HG03139 (cell line): ENCODE measurements at regions not wholly inside any gene's neighbourhood (a gene's known extent, or its start where the extent isn't known, plus 50 kb on each side); places are given as distances from the start of the nearest gene placed in this dataset.
"Not testable (repeated sequence)": the region's sequence is repeated elsewhere in the genome, so short reads cannot be mapped to it uniquely, and the experiment has no call there.

Source experiments
- ATAC-seq: cut with Tn5 transposase; IDR thresholded peaks from one replicate; pipeline ENCODE4 v1.9.1; 2021; ENCODE audit not compliant: unreplicated experiment

DNA sequence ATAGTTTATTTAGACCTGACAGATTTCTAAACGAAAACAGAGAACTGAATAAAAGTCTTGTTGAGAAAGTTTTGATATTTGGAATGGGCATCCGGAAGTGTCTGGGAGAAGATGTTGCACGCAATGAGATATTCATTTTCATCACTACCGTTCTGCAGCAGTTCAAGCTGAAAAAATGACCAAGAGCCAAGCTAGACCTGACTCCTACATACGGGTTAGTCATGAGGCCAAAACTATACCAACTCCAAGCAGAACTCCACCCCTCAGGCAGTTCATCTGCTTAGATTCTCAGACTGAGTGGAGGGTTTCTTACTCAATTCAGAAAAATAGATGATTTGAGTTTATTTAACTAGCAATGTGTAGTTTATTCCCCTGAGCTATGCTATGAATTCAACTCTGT is 95.4 kb upstream of the ANXA1 start:
- ATAC-seq = no peak

DNA sequence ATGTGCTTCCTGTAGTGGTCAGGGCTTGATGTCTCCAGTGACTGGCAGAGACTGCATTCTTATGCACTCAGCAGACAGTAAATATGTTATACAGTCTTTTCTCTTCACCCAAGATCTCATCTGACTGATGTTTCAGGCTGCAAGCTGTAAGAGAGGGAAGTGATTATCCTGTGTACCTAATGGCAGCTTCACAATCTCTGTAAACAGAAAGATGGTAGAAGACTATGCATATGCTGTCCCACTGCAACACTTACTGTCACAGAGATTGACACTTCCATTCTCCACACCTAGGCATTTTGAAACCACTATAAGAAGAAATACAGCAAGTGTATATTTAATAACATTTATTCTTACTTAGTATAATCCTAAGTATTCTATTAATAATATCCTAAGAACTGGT is 97.6 kb upstream of the ANXA1 start:
- ATAC-seq = no peak

DNA sequence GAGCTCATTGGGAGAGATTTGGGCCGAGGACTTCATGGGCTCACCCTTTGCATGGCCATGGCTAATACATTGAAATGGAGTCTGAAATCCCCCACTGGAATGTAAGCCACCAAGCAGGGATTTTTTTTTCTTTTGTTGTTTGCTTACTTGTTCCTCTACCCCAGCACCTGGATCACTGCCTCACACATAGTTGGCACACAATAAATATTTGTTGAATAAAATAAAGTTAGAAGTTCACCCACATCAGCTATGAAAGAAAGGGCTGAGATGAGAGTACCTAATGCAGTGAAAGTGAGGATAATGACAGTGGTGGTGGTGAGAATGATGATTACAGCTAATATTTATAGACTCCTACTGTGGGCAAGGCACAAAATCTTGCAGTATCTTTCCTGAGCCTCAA is 98.1 kb upstream of the ANXA1 start:
- no peak for ATAC-seq

DNA sequence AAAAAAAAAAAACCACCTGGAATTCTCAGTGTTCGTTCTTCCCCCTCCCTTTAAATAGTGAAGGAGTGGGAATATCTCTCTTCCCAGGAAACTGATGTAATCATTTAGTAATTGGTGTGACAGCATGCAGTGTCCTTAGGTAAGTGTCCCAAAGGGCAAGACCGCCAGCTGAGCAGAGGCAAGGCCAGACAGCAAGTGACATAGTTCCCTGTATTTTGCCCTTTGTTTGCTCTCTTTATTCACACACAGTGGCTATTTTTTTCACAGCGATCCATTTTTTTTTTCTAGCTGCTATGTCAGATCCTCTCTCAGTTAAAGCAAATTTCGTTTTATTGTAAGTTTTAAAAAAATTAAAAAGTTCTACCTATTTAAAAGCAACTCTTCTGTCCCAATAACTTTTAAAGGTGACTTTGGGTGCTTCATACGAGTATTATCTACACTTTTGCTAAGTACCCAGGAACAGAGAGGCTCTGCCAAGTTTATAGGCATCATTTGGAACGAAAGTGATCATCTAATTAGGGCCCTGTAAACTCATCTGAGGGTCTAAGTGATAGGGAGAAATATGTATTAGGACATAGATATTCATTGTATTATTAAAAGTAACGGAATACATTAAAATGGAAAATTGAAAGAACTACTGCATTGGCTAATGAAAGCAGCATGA is 98.2 kb upstream of the ALDH1A1 start:
- ATAC-seq = no peak

DNA sequence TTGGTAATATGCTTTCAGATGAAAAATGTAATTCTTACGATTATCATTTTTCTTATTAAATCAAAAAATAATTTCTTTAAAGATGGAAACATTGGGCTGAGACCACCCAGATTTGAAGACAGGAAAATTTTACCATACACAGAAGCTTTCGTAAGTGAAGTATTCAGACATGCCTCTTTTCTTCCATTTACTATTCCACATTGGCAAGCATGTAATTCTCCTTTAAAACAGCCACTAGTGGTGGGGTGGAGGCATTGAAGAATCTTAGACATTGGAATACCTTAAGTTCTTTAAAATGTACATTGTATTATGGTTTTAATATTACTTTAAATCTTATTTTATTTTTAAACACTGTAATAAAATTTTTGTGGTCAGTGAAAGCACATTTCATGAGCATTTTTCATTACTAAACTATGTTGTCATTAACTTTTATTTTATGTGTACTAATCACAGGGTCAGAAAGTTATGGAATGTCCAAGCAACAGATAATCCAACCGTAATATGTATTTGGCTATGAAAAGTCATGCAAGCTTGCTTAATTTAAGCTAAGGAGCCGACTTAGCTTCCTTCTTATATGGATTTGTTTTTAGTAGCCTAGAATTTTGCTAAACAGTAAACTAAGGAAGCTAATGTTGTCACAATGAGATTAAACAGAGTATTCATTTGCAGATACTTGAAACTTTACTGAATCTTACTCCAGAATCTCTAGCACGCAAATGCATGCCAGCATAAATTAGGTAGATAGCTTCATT is 97.4 kb upstream of the ALDH1A1 start:
- no peak for ATAC-seq

DNA sequence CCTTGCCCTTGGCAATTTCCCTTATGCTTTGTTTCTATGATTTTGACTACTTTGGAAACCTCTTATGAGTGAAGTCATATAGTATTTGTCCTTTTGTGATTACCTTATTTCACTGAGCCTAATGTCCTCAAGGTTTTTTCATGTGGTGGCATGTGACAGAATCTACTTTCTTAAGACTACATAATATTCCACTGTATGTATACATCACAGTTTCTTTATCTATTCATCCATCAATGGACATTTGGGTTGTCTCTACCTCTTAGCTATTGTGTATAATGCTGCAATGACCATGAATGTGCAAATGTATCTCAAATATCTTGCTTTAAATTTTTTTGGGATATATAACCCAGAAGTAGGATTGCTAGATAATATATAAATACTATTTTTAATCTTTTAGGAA is 96.4 kb upstream of the ALDH1A1 start:
- no peak for ATAC-seq

DNA sequence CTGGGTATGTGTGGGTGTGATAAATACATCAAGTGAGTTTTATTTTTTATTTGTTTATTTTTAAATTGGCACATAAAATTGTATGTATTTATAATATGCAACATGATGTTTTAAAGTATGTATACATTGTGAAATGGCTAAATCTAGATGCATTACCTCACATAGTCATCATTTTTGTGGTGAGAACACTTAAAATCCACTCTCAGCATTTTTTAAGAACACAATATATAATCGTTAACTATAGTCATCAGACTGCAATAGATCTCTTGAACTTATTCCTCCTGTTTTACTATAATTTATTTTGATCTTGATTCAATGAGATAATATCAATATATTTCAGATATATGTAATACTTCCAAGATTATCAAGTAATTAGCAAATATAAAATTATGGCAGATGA is 93.9 kb upstream of the ALDH1A1 start:
- ATAC-seq = no peak

DNA sequence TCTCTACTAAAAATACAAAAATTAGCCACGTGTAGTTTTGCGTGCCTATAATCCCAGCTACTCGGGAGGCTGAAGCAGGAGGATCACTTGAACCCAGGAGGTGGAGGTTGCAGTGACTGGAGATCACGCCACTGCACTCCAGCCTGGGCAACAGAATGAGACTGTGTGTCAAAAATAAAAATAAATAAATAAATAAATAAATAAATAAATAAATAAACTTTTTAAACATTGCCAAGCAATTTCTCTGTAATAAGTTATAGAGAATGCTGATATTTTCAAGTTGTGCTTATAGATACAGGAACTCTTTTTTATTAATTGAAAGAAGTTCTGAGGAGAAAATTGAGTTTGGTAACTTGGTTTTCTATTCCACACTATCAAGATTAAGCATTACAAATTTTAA is 91.9 kb upstream of the ALDH1A1 start:
- not testable (repeated sequence) for ATAC-seq

DNA sequence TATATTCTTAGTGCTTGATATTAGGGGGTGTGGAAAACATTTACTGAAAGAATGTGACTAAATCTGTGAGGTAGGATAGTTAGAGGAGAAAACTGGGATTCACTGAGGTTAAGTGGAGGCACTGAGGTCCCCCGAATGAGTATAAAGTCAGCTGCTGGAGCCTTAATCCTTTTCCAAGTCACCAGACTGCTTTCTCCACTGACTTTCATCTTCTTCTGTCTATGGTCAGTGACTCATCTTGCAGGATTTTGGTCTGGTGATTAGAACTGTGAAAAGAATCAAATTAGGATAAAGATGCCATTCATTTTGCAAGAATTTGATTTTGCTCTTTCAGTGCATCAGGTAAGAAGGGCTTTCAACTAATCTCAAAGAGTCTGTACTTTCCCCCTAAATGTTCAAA is 89.3 kb upstream of the ALDH1A1 start:
- no peak for ATAC-seq

DNA sequence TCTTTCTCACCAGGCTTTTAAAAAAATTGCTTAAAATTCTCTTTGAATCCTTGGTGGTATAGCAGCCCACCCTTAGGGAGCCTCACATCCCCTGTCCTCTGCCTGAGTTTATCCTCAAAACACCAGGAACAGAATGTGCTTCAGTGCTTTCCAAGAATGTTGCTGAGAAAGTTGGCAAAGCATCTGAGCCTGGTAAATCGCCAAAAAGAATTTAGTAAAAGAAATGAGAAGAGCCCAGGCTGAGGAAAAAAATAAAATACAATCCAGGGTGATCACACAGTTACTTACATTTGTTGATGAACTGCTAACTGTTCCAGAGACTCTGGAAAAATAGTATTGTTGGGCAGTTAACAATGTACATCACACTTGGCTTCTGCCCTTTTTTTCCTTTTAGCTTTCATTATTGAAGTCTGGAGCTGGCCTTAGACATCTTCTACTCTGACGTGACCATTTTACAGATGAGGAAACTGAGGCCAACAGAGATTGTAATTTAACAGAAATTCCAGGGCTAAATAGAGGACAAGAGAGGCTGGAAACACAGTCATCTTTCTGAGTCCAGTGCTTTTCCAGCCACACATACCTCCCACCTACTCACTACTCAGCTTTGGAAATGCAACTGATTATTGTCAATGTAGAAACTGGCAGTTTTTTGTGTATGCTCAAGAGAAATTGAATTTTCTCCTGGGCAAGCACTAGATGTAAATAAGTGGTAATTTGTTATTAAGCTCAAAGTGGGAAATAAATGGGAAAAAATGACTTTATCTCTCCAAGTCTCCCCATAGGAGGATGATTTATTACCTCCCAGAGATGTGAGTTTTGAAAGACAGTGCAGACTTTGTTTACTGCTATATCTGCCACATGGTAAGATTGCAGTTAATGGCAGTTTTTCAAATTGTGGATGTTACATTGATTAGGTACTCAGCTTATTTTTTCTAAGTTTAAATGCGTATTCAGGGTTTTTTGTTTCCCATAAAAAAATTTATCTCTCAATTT is 86.7 kb upstream of the ALDH1A1 start:
- no peak for ATAC-seq

DNA sequence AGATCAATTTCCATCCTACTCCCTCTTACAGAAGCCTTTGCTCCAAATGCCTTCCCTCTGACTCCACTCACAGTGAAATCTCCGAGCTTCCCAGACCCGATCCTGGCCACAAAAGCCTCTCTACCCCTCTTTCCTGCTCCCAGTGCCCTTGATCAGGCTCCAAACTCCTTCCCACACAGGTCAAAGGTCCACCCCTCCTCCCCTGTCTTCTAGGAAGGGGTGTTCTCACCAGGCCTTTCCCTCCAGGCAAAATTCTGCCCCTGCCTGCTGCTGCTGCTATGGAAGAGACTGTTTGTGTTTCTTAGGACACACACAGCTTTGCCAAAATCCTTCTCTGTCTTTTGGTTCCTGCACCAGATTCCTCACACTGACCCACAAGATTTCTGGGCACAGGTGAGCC is 85.8 kb upstream of the ALDH1A1 start:
- ATAC-seq = no peak

DNA sequence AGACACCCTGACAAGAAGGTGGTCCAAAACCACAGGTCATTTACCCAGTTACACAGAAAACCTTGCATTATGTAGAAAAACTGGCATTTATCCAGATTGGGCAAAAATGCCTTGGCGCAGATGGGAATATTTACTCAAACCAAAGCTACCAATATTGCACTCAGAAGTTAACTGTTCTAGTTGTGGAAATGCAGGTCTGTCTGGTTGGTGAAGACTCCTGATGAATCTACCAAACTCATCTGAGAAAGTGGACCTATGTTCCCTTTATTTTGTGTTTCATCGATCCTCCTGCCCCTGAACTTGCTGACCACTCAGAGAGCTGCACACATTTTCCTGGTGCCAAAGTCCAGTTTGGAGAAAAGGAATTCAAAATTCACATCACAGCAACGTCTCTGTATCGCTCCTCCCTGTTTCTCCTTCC is 85.2 kb upstream of the ALDH1A1 start:
- ATAC-seq = no peak

DNA sequence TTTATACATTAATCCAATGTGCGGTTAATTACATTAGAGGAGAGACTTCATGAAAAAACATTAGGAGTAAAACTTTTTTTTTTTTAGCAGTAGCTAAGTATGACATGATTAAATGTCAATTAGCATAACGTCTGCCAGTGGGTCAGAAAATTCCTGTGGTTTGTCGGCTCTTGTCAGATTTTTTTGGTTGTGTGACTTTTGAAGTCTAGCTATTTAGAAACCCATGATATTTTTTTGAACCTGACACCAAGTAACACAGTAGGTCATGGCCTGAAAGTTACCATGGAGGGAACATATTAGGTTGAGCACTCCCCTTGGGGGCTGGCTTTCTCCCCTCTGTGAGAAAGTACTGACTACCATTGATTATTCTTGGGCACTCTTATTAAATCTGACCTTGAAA is 84.8 kb upstream of the ALDH1A1 start:
- no peak for ATAC-seq

DNA sequence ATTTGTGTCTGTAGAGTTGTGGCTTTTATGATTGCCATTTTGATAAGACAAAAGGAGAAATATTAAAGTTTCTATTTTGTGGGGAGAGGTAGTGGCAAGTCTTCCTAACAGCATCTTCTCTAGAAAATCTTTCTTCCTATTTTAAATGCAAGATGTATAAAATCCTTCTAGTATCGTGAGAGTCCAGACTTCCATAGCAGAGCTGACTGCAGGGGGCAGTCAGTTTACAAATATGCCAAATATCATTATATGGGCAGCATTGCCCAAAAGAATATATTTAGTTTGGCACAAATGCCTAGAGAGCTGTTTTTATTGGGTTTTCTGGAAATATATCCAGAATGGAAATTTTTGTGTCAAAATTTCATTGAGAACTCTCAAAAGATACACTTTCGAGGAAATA is 82.1 kb upstream of the ALDH1A1 start:
- no peak for ATAC-seq

DNA sequence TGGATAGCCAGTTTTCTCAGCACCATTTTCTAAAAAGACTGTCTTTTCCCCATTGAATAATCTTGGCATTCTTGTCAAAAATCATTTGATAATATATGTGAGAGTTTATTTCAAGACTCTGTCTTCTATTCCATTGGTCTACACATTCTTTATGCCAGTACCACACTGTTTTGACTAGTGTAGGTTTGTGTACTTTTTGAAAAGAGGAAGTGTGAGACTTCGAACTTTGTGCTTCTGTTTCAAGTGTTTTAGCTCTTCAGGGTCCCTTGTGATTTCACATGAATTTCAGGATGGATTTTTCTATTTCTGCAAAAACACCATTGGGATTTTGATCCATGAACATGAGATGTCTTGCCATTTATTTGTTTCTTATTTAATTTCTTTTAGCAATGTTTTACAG is 78.5 kb upstream of the ALDH1A1 start:
- ATAC-seq = no peak

DNA sequence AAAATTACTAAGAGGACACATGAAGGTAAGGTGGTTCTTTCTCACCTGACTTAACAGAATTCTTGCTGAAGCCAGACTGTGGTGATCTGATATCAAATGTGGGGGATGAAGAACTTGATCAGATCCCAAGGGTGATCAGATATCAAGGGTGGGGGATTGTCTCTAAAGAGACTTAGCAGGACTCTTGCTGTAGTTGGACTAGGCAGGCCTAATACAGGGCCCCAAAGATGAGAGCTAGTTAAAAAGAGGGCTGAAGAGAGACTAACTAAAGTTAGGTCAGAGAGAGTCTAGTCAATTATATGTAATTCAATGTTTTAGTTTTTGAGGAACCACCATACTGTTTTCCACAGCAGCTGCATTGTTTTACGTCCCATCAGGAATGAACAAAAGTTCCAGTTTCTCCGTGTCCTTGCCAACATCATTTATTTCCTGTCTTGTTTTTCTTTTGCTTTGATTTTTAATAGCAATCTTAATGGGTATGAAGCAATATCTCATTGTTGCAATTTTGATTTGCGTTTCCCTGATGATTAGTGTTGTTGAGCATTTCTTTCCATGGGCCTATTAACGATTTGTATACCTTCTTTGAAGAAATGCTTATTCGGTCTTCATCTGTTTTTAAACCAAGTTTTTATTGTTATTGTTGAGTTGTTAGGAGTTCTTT is 77.6 kb upstream of the ALDH1A1 start:
- no peak for ATAC-seq

DNA sequence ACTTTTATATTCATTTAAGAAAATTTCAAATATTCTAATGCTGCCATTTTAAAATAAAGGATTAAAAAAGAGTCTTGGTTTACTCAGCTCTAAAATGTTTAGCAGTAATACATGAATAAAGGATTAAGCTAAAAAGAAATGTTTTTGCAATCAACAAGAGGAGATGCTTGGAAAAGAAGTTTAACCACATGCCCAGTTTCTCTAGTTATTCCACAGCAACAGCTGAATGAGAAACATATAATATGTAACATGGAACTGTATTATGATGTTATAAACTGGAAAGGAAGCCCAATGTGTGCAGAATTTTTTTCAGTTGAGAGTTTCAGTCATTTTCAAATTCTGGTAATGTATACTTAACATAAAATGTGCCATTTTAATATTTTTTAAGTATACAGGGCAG is 76.5 kb upstream of the ALDH1A1 start:
- ATAC-seq = no peak

DNA sequence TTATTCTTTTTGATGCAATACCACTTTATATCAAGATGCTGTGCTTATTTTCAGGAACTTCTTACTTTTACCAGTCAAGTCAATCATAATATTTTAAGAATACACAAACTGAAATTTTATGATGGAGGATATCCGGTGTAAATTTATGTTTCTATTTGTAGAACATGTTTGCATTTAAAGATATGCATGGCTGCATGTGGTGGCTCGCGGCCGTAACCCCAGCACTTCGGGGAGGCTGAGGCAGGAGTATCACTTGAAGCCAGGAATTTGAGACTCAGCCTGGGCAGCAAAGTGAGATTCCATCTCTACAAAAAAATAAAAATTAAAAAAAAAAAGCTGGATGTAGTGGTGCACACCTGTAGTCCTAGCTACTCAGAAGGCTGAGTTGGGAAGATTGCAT is 73.5 kb upstream of the ALDH1A1 start:
- ATAC-seq = no peak

DNA sequence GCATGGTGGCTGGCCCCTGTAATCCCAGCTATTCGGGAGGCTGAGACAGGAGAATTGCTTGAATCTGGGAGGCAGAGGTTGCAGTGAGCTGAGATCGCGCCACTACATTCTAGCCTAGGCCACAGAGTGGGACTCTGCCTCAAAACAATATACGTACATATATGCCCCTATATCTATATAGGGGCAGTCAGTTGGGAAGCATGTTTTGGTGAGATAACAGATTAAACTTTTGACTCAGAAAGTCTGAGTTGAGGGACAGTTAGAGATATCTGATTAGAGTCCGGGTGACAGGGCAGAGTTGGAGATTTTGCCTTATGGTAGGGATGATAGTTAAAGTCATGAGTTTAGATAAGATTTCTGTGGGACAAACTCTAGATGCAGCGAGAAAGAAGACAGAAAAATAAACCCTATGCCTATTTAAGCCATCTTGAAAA is 71.8 kb upstream of the ALDH1A1 start:
- no peak for ATAC-seq

DNA sequence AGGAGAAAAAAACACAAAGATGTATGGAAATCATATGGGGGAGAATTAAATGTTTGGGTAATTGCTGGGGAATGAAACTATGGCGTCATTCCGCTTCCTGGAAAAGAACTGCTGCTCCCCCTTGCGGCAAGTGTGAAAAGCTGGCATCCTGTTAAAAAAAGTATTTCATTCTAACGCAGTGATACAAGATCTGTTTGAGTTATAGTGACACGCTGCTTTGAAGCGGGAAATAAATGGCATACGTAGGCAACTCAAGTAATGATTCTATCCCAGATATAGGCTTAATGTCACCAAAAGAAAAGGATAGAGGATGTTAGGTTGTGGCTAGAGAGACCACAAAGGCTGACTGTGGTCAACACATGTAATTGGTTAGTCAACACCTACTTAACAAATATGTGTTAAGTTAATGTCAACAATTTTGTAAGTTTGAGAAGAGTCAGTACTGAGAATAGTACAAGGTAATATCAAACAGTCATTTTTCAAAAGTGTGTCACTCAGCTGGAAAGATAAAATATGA is 70.2 kb upstream of the ALDH1A1 start:
- peak; percentile 61 for ATAC-seq

DNA sequence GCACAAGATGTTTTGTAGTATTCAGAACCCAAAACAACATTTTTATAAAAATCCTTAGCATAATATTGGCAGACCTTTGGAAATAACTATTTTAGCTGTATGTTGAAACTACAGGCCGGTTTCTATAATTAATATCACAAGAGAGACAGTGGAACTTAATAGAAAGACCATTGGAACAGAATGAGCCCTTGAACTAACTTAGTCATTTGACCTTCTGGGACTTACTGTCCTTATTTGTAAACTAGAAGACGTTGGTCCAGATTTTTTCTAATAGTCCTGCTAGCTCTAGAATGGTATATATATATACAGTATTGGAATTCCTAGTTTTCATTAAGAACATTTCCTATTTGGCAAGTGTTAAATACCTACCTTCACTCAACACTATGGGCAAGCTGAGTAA is 69.5 kb upstream of the ALDH1A1 start:
- no peak for ATAC-seq
